OCI-LY1 (cell line): ENCODE measurements at regions not wholly inside any gene's neighbourhood (a gene's known extent, or its start where the extent isn't known, plus 50 kb on each side); places are given as distances from the start of the nearest gene placed in this dataset.
"Not testable (repeated sequence)": the region's sequence is repeated elsewhere in the genome, so short reads cannot be mapped to it uniquely, and the experiment has no call there.

Experiments
- CTCF ChIP-seq: fragments of 200-600 bp; sonication (generic), shearing (Covaris generic); IDR thresholded peaks from 2 replicates; pipeline ENCODE4 v1.5.1; 2017; ENCODE audit warnings: mild to moderate bottlenecking, antibody characterized with exemption, low read length, moderate library complexity, mixed read lengths
- EZH2 ChIP-seq: fragments of 200-600 bp; sonication (generic), shearing (Covaris generic); IDR thresholded peaks from 2 replicates; pipeline ENCODE4 v1.8.0; 2017; ENCODE audit warnings: borderline replicate concordance, mixed run types, mild to moderate bottlenecking, antibody characterized with exemption, low read length, moderate library complexity, mixed read lengths

- not testable (repeated sequence) for TF ChIP-seq CTCF, EZH2
Observed at GRCh38 chr9:22225856-22226255, 216.8 kb upstream of the CDKN2B start.
